CD14-positive monocyte (primary cell): ENCODE measurements at regions not wholly inside any gene's neighbourhood (a gene's known extent, or its start where the extent isn't known, plus 50 kb on each side); places are given as distances from the start of the nearest gene placed in this dataset.

Source experiments
- DNase-seq, 3 donors: peaks; one replicate each; pipeline ENCODE4 v3.0.0-alpha.2; 2011 to 2022
- H2AFZ ChIP-seq: 2 replicates; pipeline ENCODE4 v1.6.0; 2012; ENCODE audit warnings: mild to moderate bottlenecking, low read depth, low read length, inconsistent platforms; ENCODE audit not compliant: insufficient read depth, poor library complexity, severe bottlenecking
- H3K27ac ChIP-seq, 2 donors: 1 replicate in 1 of 2; 2 replicates in 1 of 2; pipeline ENCODE4 v1.5.1; 2012 to 2013; ENCODE audit warnings: low read length in 2 of 2, control low read depth in 1 of 2, inconsistent platforms in 1 of 2, low read depth in 1 of 2, mild to moderate bottlenecking in 1 of 2
- H3K27me3 ChIP-seq, 2 donors: one replicate each; pipeline versions ENCODE4 v1.6.0 to v1.6.1; 2011 to 2013; ENCODE audit warnings: low read length in 2 of 2; ENCODE audit not compliant: control insufficient read depth in 2 of 2, insufficient read depth in 2 of 2
- H3K36me3 ChIP-seq, 2 donors: replicated peaks in 1 of 2; 1 replicate in 1 of 2; 2 replicates in 1 of 2; pipeline versions ENCODE4 v1.5.1 to v1.6.1; 2012 to 2013; ENCODE audit warnings: low read length in 2 of 2, control low read depth in 1 of 2, inconsistent platforms in 1 of 2, mild to moderate bottlenecking in 1 of 2; ENCODE audit not compliant: insufficient read depth in 2 of 2, control insufficient read depth in 1 of 2
- H3K4me1 ChIP-seq, 2 donors: 1 replicate in 1 of 2; 2 replicates in 1 of 2; pipeline versions ENCODE4 v1.5.1 to v1.6.1; 2012 to 2013; ENCODE audit warnings: low read length in 2 of 2, control low read depth in 1 of 2, inconsistent platforms in 1 of 2, mild to moderate bottlenecking in 1 of 2, moderate library complexity in 1 of 2; ENCODE audit not compliant: insufficient read depth in 2 of 2, control insufficient read depth in 1 of 2
- H3K4me2 ChIP-seq: replicated peaks from 2 replicates; pipeline ENCODE3; 2012; ENCODE audit warnings: low read length, moderate library complexity, mild to moderate bottlenecking; ENCODE audit not compliant: poor library complexity, severe bottlenecking; ENCODE audit errors: extremely low read depth
- H3K4me3 ChIP-seq, 3 experiments: fragments of 200-600 bp in 1 of 3; sonication (generic) in 1 of 3; replicated peaks in 1 of 3; 1 replicate in 2 of 3; 2 replicates in 1 of 3; pipeline ENCODE4 v1.5.1; 2011 to 2013; ENCODE audit warnings: low read length in 3 of 3, mild to moderate bottlenecking in 3 of 3, control low read depth in 2 of 3, low read depth in 2 of 3, inconsistent platforms in 1 of 3, moderate library complexity in 1 of 3
- H3K79me2 ChIP-seq: 2 replicates; pipeline ENCODE4 v1.6.0; 2012; ENCODE audit warnings: mild to moderate bottlenecking, control low read depth, inconsistent platforms, low read length, moderate library complexity; ENCODE audit not compliant: insufficient read depth
- H3K9ac ChIP-seq: 2 replicates; pipeline ENCODE4 v1.6.0; 2017; ENCODE audit warnings: low read length, mild to moderate bottlenecking; ENCODE audit not compliant: insufficient read depth, poor library complexity, severe bottlenecking
- H3K9me3 ChIP-seq, 2 donors: replicated peaks in 1 of 2; 1 replicate in 1 of 2; 2 replicates in 1 of 2; pipeline versions ENCODE4 v1.5.1 to v1.6.1; 2012 to 2013; ENCODE audit warnings: low read length in 2 of 2, control low read depth in 1 of 2; ENCODE audit not compliant: control insufficient read depth in 1 of 2, insufficient read depth in 1 of 2
- H4K20me1 ChIP-seq: 2 replicates; pipeline ENCODE4 v1.6.0; 2012; ENCODE audit warnings: mild to moderate bottlenecking, low read length, control low read depth, moderate library complexity; ENCODE audit not compliant: insufficient read depth
- H3K27ac Mint-ChIP-seq, 7 donors: one replicate each; pipeline ENCODE4 v1.8.0; 2020; ENCODE audit warnings: mild to moderate bottlenecking in 7 of 7, mixed read lengths in 7 of 7, moderate library complexity in 6 of 7, inconsistent platforms in 2 of 7
- H3K27me3 Mint-ChIP-seq, 3 donors: one replicate each; pipeline ENCODE4 v1.8.0; 2021 to 2022; ENCODE audit warnings: low read depth in 3 of 3, mild to moderate bottlenecking in 3 of 3, mixed read lengths in 3 of 3, moderate library complexity in 3 of 3, inconsistent platforms in 1 of 3
- H3K36me3 Mint-ChIP-seq, 2 donors: one replicate each; pipeline ENCODE4 v1.8.0; 2020; ENCODE audit warnings: mixed read lengths in 2 of 2, inconsistent platforms in 1 of 2, mild to moderate bottlenecking in 1 of 2
- H3K4me1 Mint-ChIP-seq: one replicate; pipeline ENCODE4 v1.8.0; 2020; ENCODE audit warnings: mild to moderate bottlenecking, mixed read lengths
- H3K4me3 Mint-ChIP-seq, 2 donors: one replicate each; pipeline ENCODE4 v1.8.0; 2020; ENCODE audit warnings: mild to moderate bottlenecking in 2 of 2, mixed read lengths in 2 of 2, moderate library complexity in 1 of 2
- H3K9me3 Mint-ChIP-seq, 7 donors: one replicate each; pipeline ENCODE4 v1.8.0; 2020 to 2022; ENCODE audit warnings: mixed read lengths in 7 of 7, mild to moderate bottlenecking in 6 of 7, moderate library complexity in 6 of 7, inconsistent platforms in 2 of 7
- WGBS: methylation state at CpG from one replicate; pipeline ENCODE4 v1.1.5; 2013; ENCODE audit warnings: missing lambda C conversion rate; ENCODE audit not compliant: insufficient coverage; 5-methylcytosine and 5-hydroxymethylcytosine counted together
- intact Hi-C, 2 donors: fragments of 100-400 bp; cut with micrococcal nuclease; formaldehyde crosslinking; loops; one replicate each; pipeline versions ENCODE4 v1.15.0 to v1.15.1; 2023
- TF ChIP-seq, protein P1 (sequence below): fragments of 200-600 bp; IDR thresholded peaks from one replicate; pipeline ENCODE4 v1.8.0; 2022; ENCODE audit warnings: antibody characterized with exemption, mild to moderate bottlenecking

DNA sequence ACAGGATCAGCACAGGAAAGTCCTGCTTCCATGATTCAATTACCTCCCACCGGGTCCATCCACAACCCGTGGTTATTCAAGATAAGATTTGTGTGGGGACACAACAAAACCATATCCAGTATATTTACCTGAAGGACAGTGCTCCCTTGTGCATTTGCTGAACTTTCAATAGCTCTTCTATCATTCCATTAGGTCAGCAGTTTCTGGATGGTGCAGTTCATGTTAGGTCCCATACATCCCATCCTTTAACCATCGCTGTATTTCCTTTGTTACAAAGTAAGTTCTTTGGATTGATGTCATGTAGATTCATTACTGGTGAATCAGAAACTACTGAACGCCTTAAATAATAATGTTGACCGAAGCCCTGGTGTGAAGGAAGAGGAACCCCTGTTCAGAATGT lies 775.9 kb downstream of the TRIML1 start:
- Mint-ChIP-seq H3K36me3 (no peaks in the 10 kb centered on the region), H3K9me3 (peaks cover 0 to 21% (median 14%) of the 10 kb centered on the region in 7 donors), H3K4me1 (no peaks in the 10 kb centered on the region), H3K27ac (no peak overlapping the region), H3K4me3 (no peak overlapping the region), H3K27me3 (peaks cover 0 to 4% (median 0%) of the 10 kb centered on the region in 3 donors)
- H3K9me3 ChIP-seq = peaks cover 17 to 21% of the 10 kb centered on the region in 2 donors
- intact Hi-C loops = no loop called here
- H3K4me3 ChIP-seq = no peak overlapping the region
- H3K36me3 ChIP-seq = no peaks in the 10 kb centered on the region
- H3K4me2 ChIP-seq = no peak overlapping the region
- 0% methylated on average over 1 of the region's 5 CpGs for WGBS
- H3K9ac ChIP-seq = no peak overlapping the region
- no peak overlapping the region for H2AFZ ChIP-seq
- no peaks in the 10 kb centered on the region for H3K4me1 ChIP-seq
- TF ChIP-seq, protein P1, sequence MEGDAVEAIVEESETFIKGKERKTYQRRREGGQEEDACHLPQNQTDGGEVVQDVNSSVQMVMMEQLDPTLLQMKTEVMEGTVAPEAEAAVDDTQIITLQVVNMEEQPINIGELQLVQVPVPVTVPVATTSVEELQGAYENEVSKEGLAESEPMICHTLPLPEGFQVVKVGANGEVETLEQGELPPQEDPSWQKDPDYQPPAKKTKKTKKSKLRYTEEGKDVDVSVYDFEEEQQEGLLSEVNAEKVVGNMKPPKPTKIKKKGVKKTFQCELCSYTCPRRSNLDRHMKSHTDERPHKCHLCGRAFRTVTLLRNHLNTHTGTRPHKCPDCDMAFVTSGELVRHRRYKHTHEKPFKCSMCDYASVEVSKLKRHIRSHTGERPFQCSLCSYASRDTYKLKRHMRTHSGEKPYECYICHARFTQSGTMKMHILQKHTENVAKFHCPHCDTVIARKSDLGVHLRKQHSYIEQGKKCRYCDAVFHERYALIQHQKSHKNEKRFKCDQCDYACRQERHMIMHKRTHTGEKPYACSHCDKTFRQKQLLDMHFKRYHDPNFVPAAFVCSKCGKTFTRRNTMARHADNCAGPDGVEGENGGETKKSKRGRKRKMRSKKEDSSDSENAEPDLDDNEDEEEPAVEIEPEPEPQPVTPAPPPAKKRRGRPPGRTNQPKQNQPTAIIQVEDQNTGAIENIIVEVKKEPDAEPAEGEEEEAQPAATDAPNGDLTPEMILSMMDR = no peak
- no peaks in the 10 kb centered on the region for H3K79me2 ChIP-seq
- no peak for DNase-seq
- no peaks in the 10 kb centered on the region for H3K27me3 ChIP-seq
- no peaks in the 10 kb centered on the region for H4K20me1 ChIP-seq
- no peak overlapping the region for H3K27ac ChIP-seq

DNA sequence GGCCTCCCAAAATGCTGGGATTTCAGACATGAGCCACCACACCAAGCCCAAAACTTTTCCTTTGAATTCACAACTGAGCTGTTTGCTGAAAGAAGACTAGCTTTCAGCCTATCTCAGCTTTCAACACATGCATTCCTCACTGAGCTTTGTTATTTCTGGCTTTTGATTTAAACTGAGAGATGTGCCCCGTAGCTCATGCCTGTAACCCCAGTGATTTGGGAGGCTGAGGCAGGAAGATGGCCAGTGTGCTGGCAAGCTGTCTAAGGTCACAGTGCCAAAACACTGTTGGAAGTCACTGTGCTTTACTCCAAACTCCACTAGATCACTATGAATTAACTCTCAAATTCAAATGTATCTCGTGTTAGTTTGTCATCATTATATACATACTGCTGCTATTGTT lies 779.5 kb downstream of the TRIML1 start:
- intact Hi-C loops = no loop called here
- no peaks in the 10 kb centered on the region for H3K4me1 ChIP-seq
- Mint-ChIP-seq H3K27ac (no peak overlapping the region), H3K27me3 (peaks cover 0 to 4% (median 0%) of the 10 kb centered on the region in 3 donors), H3K4me1 (no peaks in the 10 kb centered on the region), H3K4me3 (no peak overlapping the region), H3K9me3 (peaks cover 0 to 15% (median 10%) of the 10 kb centered on the region in 7 donors), H3K36me3 (no peaks in the 10 kb centered on the region)
- no peak for DNase-seq
- WGBS = 83% methylated on average over 1 of the region's 2 CpGs
- H3K79me2 ChIP-seq = no peaks in the 10 kb centered on the region
- peaks cover 16 to 17% of the 10 kb centered on the region in 2 donors for H3K9me3 ChIP-seq
- no peaks in the 10 kb centered on the region for H3K36me3 ChIP-seq
- no peak overlapping the region for H3K9ac ChIP-seq
- no peak overlapping the region for H3K27ac ChIP-seq
- H3K4me2 ChIP-seq = no peak overlapping the region
- TF ChIP-seq, protein P1 = no peak
- no peak overlapping the region for H2AFZ ChIP-seq
- H4K20me1 ChIP-seq = no peaks in the 10 kb centered on the region
- no peak overlapping the region for H3K4me3 ChIP-seq
- no peaks in the 10 kb centered on the region for H3K27me3 ChIP-seq
